ENCODE measurements at regions not wholly inside any gene's neighbourhood (a gene's known extent, or its start where the extent isn't known, plus 50 kb on each side); places are given as distances from the start of the nearest gene placed in this dataset.

GRCh38 chrX:150256297-150256650, 106.8 kb upstream of the MAMLD1 start:
- Histone ChIP-seq H3K27ac (no peak overlapping the region), H3K27me3 (no peaks in the 10 kb centered on the region), H3K36me3 (replicated peaks in 1 of 2) (no peaks in the 10 kb centered on the region), H3K4me3 (no peak overlapping the region), H3K9me3 (replicated peaks in 1 of 3) (no peaks in the 10 kb centered on the region), H3K4me1 (replicated peaks in 1 of 2) (no peaks in the 10 kb centered on the region)
- no peak for DNase-seq
- 81 to 96% (median 86%) methylated on average over 2 of the region's 2 CpGs for WGBS, 4 donors
- TF ChIP-seq POLR2A (IDR thresholded peaks at IDR 0.05) (no peak), CTCF (IDR thresholded peaks at IDR 0.05) (no peak)
- intact Hi-C loops (cut with DNase I), result no loop called here

- Histone ChIP-seq H3K4me3 (no peak overlapping the region), H3K36me3 (replicated peaks in 1 of 2) (no peaks in the 10 kb centered on the region), H3K4me1 (replicated peaks in 1 of 2) (no peaks in the 10 kb centered on the region), H3K27me3 (peaks cover 6% of the 10 kb centered on the region), H3K9me3 (replicated peaks in 1 of 3) (no peaks in the 10 kb centered on the region), H3K27ac (no peak overlapping the region)
- no peak for DNase-seq
- intact Hi-C loops (cut with DNase I), result no loop called here
- TF ChIP-seq POLR2A (IDR thresholded peaks at IDR 0.05), result no peak
- no peak for TF ChIP-seq CTCF (IDR thresholded peaks at IDR 0.05)
- WGBS, 4 donors, result 62 to 84% (median 78%) methylated on average over 1 of the region's 1 CpG
Measured at GRCh38 chrX:150257353-150258175, 105.6 kb upstream of the MAMLD1 start.

GRCh38 chrX:150258176-150258425, 105.0 kb upstream of the MAMLD1 start:
- Histone ChIP-seq H3K4me3 (no peak overlapping the region), H3K27me3 (peaks cover 6% of the 10 kb centered on the region), H3K27ac (no peak overlapping the region), H3K4me1 (replicated peaks in 1 of 2) (no peaks in the 10 kb centered on the region), H3K36me3 (replicated peaks in 1 of 2) (no peaks in the 10 kb centered on the region), H3K9me3 (replicated peaks in 1 of 3) (no peaks in the 10 kb centered on the region)
- 83 to 100% (median 100%) methylated on average over 1 of the region's 1 CpG; no CpG with 5 or more reads in 1 of the 4 donors for WGBS, 4 donors
- intact Hi-C loops (cut with DNase I), result no loop called here
- TF ChIP-seq POLR2A (IDR thresholded peaks at IDR 0.05), result no peak
- no peak for TF ChIP-seq CTCF (IDR thresholded peaks at IDR 0.05)
- DNase-seq, result no peak

- no peak for DNase-seq
- 72 to 89% (median 84%) methylated on average over 10 to 11 of the region's 11 CpGs for WGBS, 4 donors
- H3K4me3 ChIP-seq, result no peak overlapping the region
- intact Hi-C loops (cut with DNase I), result no loop called here
- no peak for TF ChIP-seq CTCF (IDR thresholded peaks at IDR 0.05)
- TF ChIP-seq POLR2A (IDR thresholded peaks at IDR 0.05), result no peak
- H3K4me1 ChIP-seq (replicated peaks in 1 of 2), result no peaks in the 10 kb centered on the region
- H3K36me3 ChIP-seq (replicated peaks in 1 of 2), result no peaks in the 10 kb centered on the region
- H3K9me3 ChIP-seq (replicated peaks in 1 of 3), result no peaks in the 10 kb centered on the region
- no peak overlapping the region for H3K27ac ChIP-seq
- peaks cover 6% of the 10 kb centered on the region for H3K27me3 ChIP-seq
Measured at GRCh38 chrX:150258463-150259430, 104.4 kb upstream of the MAMLD1 start.

Measured in adrenal gland (tissue), 9 donors.